Subcutaneous abdominal adipose tissue (tissue), 5 donors: ENCODE measurements at regions not wholly inside any gene's neighbourhood (a gene's known extent, or its start where the extent isn't known, plus 50 kb on each side); places are given as distances from the start of the nearest gene placed in this dataset.

ENCODE experiments used
- H3K27ac ChIP-seq: one replicate; pipeline ENCODE4 v1.7.0; 2013; ENCODE audit warnings: low read depth, mild to moderate bottlenecking, inconsistent platforms, low read length, moderate library complexity
- H3K27me3 ChIP-seq, 5 donors: one replicate each; pipeline ENCODE4 v1.7.0; 2013; ENCODE audit warnings: low read length in 5 of 5, inconsistent platforms in 1 of 5; ENCODE audit not compliant: control insufficient read depth in 5 of 5, insufficient read depth in 4 of 5
- H3K36me3 ChIP-seq, 5 donors: one replicate each; pipeline ENCODE4 v1.7.0; 2013; ENCODE audit warnings: low read length in 5 of 5; ENCODE audit not compliant: control insufficient read depth in 5 of 5, insufficient read depth in 5 of 5
- H3K4me1 ChIP-seq, 5 donors: one replicate each; pipeline ENCODE4 v1.7.0; 2013; ENCODE audit warnings: low read length in 5 of 5, mild to moderate bottlenecking in 3 of 5, moderate library complexity in 1 of 5; ENCODE audit not compliant: control insufficient read depth in 5 of 5, insufficient read depth in 5 of 5
- H3K4me3 ChIP-seq, 5 donors: one replicate each; pipeline ENCODE4 v1.7.0; 2013; ENCODE audit warnings: low read length in 5 of 5, low read depth in 1 of 5
- H3K9ac ChIP-seq, 5 donors: one replicate each; pipeline ENCODE4 v1.7.0; 2013; ENCODE audit warnings: low read length in 5 of 5, mild to moderate bottlenecking in 4 of 5, moderate library complexity in 3 of 5
- H3K9me3 ChIP-seq, 5 donors: one replicate each; pipeline ENCODE4 v1.7.0; 2013; ENCODE audit warnings: low read length in 5 of 5; ENCODE audit not compliant: control insufficient read depth in 5 of 5
- donor health status: healthy.
- donor health status: healthy.
- donor health status: healthy.
- donor health status: healthy.
- donor health status: healthy.

DNA sequence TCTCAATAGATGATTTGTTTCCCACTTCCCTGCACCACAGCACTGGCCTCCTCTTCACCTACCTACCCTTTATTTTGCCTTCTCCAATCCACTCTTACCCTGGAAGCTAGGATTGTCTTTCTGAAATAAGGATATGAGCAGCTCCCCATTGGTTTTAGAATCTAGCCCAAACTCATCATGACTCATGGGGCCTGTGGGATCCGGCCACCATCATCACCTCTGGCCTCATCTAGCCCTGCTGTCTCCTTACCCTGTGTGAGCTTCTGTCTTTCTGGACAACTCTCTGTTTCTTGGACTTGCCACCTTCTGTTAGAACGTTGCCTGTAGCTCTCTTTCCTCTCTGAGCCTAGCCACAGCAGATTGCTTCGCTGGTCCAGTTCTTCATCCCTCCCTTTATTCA, 277.1 kb downstream of the PAX1 start:
- Histone ChIP-seq H3K27me3 (no peaks in the 10 kb centered on the region), H3K36me3 (no peaks in the 10 kb centered on the region), H3K9ac (no peak overlapping the region), H3K4me1 (peaks cover 0 to 6% (median 2%) of the 10 kb centered on the region in 5 donors), H3K4me3 (no peak overlapping the region), H3K9me3 (peaks cover 0 to 8% (median 0%) of the 10 kb centered on the region in 5 donors), H3K27ac (no peak overlapping the region)

DNA sequence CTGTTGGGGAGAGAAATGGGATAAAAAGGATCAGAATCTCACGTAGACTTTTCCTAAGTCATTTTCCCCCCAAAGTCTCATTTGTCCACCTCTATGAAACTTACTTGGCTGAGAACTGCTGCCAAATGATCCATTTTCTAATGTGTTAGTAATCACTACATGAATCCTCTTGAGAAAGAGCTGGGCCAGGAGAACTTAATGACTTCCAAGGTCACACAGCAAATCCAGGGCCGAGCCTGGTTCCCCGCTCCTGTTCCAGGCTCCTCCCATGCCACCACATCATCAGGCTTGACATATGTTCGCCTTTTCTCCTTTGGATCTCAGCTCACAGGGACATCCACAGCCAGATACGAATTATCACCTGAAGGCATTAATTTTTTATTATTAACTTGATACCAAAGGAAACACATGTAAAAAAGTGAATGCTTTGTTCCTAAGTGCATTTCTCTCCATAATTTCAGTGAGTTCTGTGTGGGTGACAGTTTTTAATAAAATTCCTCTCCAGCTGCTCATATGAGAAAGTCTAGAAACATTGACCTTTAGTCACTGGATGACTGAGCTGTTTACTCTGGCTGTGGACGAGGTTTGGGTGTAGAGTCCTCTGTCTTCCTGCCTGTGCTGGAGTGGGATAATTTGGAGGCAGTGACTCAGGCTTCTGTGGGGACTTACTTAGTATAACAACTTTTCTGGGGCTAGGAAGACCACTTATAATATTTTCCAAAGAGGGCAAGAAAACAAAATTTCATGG, 276.3 kb downstream of the PAX1 start:
- peak overlapping the region; percentile 32 for H3K27ac ChIP-seq
- H3K4me1 ChIP-seq, result peaks cover 0 to 6% (median 2%) of the 10 kb centered on the region in 5 donors
- no peak overlapping the region for H3K9ac ChIP-seq
- no peaks in the 10 kb centered on the region for H3K36me3 ChIP-seq
- H3K27me3 ChIP-seq, result no peaks in the 10 kb centered on the region
- H3K9me3 ChIP-seq, result peaks cover 0 to 3% (median 0%) of the 10 kb centered on the region in 5 donors
- H3K4me3 ChIP-seq, result no peak overlapping the region

- peaks cover 0 to 6% (median 2%) of the 10 kb centered on the region in 5 donors for H3K4me1 ChIP-seq
- no peaks in the 10 kb centered on the region for H3K36me3 ChIP-seq
- H3K4me3 ChIP-seq, result no peak overlapping the region
- H3K9me3 ChIP-seq, result peaks cover 0 to 3% (median 0%) of the 10 kb centered on the region in 5 donors
- H3K27ac ChIP-seq, result peak overlapping the region; percentile 32
- no peaks in the 10 kb centered on the region for H3K27me3 ChIP-seq
- H3K9ac ChIP-seq, result no peak overlapping the region
Observed at GRCh38 chr20:21981179-21981578, 275.7 kb downstream of the PAX1 start.

DNA sequence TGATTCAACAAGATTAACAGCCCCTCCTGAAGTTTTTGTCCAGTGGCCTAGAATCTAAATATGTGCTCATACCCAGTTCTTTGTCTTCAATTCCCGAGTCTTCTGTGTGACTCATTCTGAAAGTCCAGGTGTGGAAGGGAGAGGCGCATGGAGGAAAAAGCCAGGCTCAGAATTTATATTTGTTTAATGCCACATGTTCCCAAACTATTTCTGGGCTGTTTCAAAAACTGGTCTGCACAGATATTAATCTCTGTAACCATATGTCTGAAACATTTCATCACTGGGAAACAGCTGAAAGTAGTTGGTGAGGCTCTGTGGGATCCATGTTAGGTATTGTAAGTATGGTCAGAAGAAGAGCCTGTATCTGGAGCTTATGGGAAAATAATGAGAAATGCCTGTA, 266.0 kb downstream of the PAX1 start:
- no peaks in the 10 kb centered on the region for H3K4me1 ChIP-seq
- no peak overlapping the region for H3K9ac ChIP-seq
- H3K9me3 ChIP-seq, result peaks cover 0 to 6% (median 3%) of the 10 kb centered on the region in 5 donors
- H3K27me3 ChIP-seq, result no peaks in the 10 kb centered on the region
- no peaks in the 10 kb centered on the region for H3K36me3 ChIP-seq
- no peak overlapping the region for H3K27ac ChIP-seq
- H3K4me3 ChIP-seq, result no peak overlapping the region

DNA sequence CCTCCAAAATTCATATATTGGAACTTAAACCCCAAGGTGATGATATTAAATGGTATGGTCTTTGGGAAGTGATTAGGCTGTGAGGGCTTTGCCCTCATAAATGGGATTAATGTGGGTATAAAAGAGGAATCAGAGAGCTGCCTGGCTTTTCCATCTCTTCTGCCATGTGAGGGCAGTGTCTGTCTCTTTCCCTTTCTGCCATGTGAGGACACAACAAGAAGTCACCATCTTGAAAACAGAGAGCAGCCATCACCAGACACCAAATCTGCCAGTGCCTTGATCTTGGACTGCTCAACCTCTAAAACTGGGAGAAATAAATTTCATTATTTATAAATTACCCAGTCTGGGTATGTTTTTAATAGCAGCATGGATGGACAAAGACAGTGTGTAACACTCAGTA, 263.0 kb downstream of the PAX1 start:
- Histone ChIP-seq H3K27me3 (no peaks in the 10 kb centered on the region), H3K9ac (no peak overlapping the region), H3K9me3 (peaks cover 0 to 2% (median 0%) of the 10 kb centered on the region in 5 donors), H3K4me3 (no peak overlapping the region), H3K27ac (no peak overlapping the region), H3K36me3 (no peaks in the 10 kb centered on the region), H3K4me1 (no peaks in the 10 kb centered on the region)

DNA sequence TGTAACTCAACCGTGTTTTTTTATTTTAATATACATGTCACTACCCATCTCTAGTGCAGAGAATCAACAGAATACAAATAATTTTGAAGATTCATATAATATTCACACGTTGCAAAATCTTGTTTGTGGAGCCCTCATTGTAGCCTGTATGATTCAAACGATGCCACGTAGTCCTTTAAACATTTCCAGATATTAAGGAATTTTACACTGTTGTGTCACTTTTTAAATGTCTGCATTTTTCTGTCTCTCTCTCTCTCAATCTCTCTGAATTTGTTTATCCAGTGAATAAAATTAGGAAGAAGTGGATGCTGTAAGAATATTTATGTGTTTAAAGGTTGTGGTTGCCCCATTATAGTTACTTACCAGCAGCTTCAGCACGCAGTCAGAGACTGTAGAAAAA, 262.0 kb downstream of the PAX1 start:
- no peak overlapping the region for H3K4me3 ChIP-seq
- H3K27me3 ChIP-seq, result no peaks in the 10 kb centered on the region
- H3K9ac ChIP-seq, result no peak overlapping the region
- no peaks in the 10 kb centered on the region for H3K36me3 ChIP-seq
- H3K27ac ChIP-seq, result no peak overlapping the region
- peaks cover 0 to 5% (median 0%) of the 10 kb centered on the region in 5 donors for H3K9me3 ChIP-seq
- no peaks in the 10 kb centered on the region for H3K4me1 ChIP-seq

GRCh38 chr20:21956591-21956990, 251.1 kb downstream of the PAX1 start:
- peaks cover 2 to 17% (median 13%) of the 10 kb centered on the region in 5 donors for H3K9me3 ChIP-seq
- H3K4me3 ChIP-seq, result peak overlapping the region in 2 of 5 donors; percentile 0 to 7
- H3K4me1 ChIP-seq, result no peaks in the 10 kb centered on the region
- no peak overlapping the region for H3K27ac ChIP-seq
- H3K36me3 ChIP-seq, result no peaks in the 10 kb centered on the region
- H3K27me3 ChIP-seq, result no peaks in the 10 kb centered on the region
- no peak overlapping the region for H3K9ac ChIP-seq

DNA sequence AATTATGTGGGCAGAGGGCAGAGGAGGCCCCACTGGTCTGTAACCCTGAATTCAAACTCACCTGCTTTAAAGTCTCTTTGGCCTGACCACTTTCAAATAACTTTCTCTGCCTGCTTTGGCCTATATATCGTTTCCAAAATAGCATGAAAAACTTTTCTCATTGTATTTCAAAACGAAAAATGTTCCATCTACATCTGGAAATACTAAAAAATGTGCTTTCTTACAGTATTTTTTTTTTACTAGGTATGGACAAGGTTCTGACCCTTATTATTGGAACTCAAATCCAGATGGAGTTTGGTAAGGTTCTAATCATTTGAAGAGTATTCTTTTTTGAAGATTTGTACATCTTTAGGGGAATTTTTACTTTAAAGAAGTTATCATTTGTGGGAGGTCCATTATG, 241.9 kb downstream of the PAX1 start:
- peaks cover 0 to 3% (median 0%) of the 10 kb centered on the region in 5 donors for H3K9me3 ChIP-seq
- H3K27me3 ChIP-seq, result no peaks in the 10 kb centered on the region
- H3K4me3 ChIP-seq, result no peak overlapping the region
- no peak overlapping the region for H3K27ac ChIP-seq
- no peaks in the 10 kb centered on the region for H3K4me1 ChIP-seq
- no peak overlapping the region for H3K9ac ChIP-seq
- no peaks in the 10 kb centered on the region for H3K36me3 ChIP-seq

DNA sequence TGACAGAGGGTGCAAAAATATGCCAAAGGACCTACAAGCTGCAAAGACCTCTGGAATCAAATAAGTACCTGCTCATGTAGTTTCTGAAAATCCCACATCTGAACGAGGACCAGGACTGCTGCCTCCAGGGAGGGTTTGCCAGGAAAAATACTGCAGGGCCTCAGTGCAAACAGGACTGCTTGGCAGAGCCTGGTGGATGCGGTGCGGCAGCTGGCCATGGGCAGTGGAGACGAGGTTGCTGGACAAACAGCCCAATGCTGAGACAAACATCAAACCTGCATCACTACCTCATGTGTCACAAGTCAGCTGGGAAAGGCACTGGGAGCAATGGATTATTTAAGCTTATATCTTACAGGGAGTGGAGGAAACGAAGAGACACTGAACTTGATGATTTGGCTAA, 238.8 kb downstream of the PAX1 start:
- H3K4me1 ChIP-seq, result no peaks in the 10 kb centered on the region
- H3K36me3 ChIP-seq, result no peaks in the 10 kb centered on the region
- no peak overlapping the region for H3K27ac ChIP-seq
- H3K9ac ChIP-seq, result no peak overlapping the region
- no peak overlapping the region for H3K4me3 ChIP-seq
- peaks cover 0 to 3% (median 0%) of the 10 kb centered on the region in 5 donors for H3K9me3 ChIP-seq
- no peaks in the 10 kb centered on the region for H3K27me3 ChIP-seq

GRCh38 chr20:21941941-21942805, 236.7 kb downstream of the PAX1 start:
- Histone ChIP-seq H3K9ac (no peak overlapping the region), H3K27ac (no peak overlapping the region), H3K4me1 (no peaks in the 10 kb centered on the region), H3K27me3 (no peaks in the 10 kb centered on the region), H3K36me3 (no peaks in the 10 kb centered on the region), H3K9me3 (no peaks in the 10 kb centered on the region), H3K4me3 (no peak overlapping the region)
